Psoas muscle (tissue), 7 donors: ENCODE measurements at regions not wholly inside any gene's neighbourhood (a gene's known extent, or its start where the extent isn't known, plus 50 kb on each side); places are given as distances from the start of the nearest gene placed in this dataset.

Source experiments
- ATAC-seq, 4 donors: fragments of 200-7000 bp; cut with Tn5 transposase; one replicate each; pipeline ENCODE4 v1.9.1; 2020; ENCODE audit warnings: moderate library complexity in 3 of 4, mild to moderate bottlenecking in 2 of 4
- DNase-seq, 2 donors: peaks; one replicate each; pipeline ENCODE4 v3.0.0-alpha.2; 2020
- H3K27ac ChIP-seq: fragments of 200-600 bp; one replicate; pipeline ENCODE4 v1.8.0; 2022
- H3K27me3 ChIP-seq, 3 donors: fragments of 200-600 bp in 1 of 3; one replicate each; pipeline versions ENCODE4 v1.6.1 to v1.8.0; 2013 to 2022; ENCODE audit warnings: low read length in 2 of 3, mild to moderate bottlenecking in 2 of 3, moderate library complexity in 1 of 3; ENCODE audit not compliant: insufficient read depth in 3 of 3
- H3K36me3 ChIP-seq, 2 donors: fragments of 200-600 bp in 1 of 2; one replicate each; pipeline versions ENCODE4 v1.6.1 to v1.8.0; 2013 to 2022; ENCODE audit warnings: low read depth in 1 of 2, mild to moderate bottlenecking in 1 of 2, moderate library complexity in 1 of 2; ENCODE audit not compliant: insufficient read depth in 1 of 2
- H3K4me1 ChIP-seq: fragments of 200-600 bp; one replicate; pipeline ENCODE4 v1.8.0; 2022
- H3K4me3 ChIP-seq: fragments of 200-600 bp; one replicate; pipeline ENCODE4 v1.8.0; 2022; ENCODE audit warnings: mild to moderate bottlenecking
- H3K9me3 ChIP-seq: fragments of 200-600 bp; one replicate; pipeline ENCODE4 v1.8.0; 2022
- WGBS, 3 donors: extraction: QIAGEN DNeasy Blood & Tissue Kit; methylation state at CpG; one replicate each; pipeline versions ENCODE4 v1.1.6 to v1.1.7; 2013; 5-methylcytosine and 5-hydroxymethylcytosine counted together
- intact Hi-C, 2 donors: fragments of 100-400 bp; cut with DNase I; formaldehyde crosslinking; loops; one replicate each; pipeline versions ENCODE4 v1.11.0 to v1.14.2; 2022
- TF ChIP-seq, protein P1 (sequence below): fragments of 200-600 bp; IDR thresholded peaks from one replicate; pipeline ENCODE4 v1.8.0; 2022; ENCODE audit warnings: antibody characterized with exemption
- donor health status: healthy with polysubstance abuse.
- donor health status: DM: no; HTN: no; CAD: no; lungs with moderate emphysema.
- donor health status: Bipolar disorder and iron deficiency.
- donor health status: healthy.
- donor health status: DM: yes; HTN: yes; CAD: no.
- donor health status: DM: no; HTN: no; CAD: no.
- donor health status: DM: yes; HTN: yes; CAD: no.

DNA sequence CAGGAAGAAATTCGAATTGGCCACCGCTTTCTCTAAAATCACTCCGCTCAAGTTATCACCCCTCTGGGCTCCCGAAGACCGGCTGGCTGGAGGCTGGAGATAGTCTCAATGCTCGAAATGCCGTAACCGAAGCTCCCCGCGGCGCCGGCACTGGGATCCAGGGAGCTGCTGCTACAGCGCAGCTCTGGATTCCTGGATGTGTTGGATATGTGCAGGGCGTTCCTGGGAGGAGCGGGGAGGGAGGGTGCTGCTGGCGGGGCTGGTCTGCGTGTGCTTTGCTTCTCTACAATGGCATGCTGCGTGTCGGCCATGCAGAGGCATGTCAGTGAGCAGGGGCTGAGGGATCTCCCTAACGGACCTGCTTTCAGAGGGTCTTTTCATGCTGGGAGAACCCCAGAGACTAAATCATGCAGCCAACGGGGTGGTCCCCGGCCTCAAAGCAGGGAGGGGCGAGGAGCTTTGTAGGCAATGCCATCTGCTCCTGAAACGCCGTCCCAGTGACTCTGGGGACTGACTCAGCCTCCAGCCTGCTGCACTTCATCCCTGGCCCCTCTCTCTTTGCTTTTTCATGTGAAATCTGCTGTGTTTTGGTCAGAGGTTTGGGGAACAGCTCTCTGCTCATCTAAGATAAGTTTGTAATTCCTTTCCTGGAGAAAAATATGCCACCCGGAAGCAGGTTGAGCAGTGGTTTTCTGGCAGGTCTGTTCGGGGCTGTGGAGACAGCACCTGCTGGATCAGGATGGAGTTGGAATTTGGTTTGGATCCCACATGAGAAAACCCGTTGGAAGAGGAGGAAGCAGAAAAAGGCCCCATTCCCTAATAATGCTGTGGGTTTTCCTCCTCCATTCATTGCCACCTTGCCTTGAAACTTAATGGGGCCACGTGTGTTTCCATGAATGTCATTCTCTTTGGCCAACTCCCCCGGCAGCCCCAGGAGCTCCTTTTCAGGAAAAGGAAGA is 311.4 kb downstream of the SEC14L1 start:
- Histone ChIP-seq H3K27ac (peak overlapping the region; percentile 69), H3K27me3 (no peaks in the 10 kb centered on the region), H3K4me3 (peak overlapping the region; percentile 67), H3K36me3 (no peaks in the 10 kb centered on the region), H3K9me3 (no peaks in the 10 kb centered on the region), H3K4me1 (peaks cover 34% of the 10 kb centered on the region)
- DNase-seq = peak; percentile 67 to 77
- ATAC-seq = peak; percentile 28 to 68 (median 61)
- 9 to 11% (median 11%) methylated on average over 30 of the region's 30 CpGs for WGBS, 3 donors
- TF ChIP-seq, protein P1, sequence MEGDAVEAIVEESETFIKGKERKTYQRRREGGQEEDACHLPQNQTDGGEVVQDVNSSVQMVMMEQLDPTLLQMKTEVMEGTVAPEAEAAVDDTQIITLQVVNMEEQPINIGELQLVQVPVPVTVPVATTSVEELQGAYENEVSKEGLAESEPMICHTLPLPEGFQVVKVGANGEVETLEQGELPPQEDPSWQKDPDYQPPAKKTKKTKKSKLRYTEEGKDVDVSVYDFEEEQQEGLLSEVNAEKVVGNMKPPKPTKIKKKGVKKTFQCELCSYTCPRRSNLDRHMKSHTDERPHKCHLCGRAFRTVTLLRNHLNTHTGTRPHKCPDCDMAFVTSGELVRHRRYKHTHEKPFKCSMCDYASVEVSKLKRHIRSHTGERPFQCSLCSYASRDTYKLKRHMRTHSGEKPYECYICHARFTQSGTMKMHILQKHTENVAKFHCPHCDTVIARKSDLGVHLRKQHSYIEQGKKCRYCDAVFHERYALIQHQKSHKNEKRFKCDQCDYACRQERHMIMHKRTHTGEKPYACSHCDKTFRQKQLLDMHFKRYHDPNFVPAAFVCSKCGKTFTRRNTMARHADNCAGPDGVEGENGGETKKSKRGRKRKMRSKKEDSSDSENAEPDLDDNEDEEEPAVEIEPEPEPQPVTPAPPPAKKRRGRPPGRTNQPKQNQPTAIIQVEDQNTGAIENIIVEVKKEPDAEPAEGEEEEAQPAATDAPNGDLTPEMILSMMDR = no peak
- intact Hi-C loops = no loop called here

DNA sequence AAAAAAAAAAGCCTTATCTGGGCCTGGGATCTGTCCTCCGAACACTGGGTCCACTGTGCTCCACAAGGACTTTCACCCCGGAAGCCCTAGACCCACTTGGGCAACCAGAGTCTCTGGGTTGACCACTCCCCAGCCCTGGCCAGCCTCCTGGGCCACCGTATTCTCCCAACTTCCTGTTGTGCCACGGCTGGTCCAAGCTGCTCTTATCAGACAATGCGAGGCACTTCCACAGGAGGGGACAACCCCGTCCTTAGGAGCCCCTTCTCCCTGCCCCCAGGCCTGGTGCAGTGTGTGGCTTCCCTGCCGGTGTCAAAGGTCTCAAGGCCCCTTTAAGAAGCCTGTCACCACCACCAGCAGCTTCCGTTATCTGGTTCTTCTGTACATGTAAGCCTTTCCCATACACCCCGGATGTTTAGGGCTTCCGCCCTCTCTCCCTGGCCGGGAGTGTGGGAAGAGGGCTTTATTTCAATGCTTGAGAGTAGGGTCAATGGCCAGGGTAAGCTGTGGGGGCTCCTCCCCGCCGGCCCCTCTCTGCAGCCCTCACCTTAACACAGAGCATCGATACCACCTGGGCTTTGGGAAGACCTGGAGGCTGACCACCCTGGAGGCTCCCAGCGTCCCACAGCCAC is 313.0 kb downstream of the SEC14L1 start:
- Histone ChIP-seq H3K36me3 (no peaks in the 10 kb centered on the region), H3K27ac (peak overlapping the region; percentile 32), H3K4me1 (peaks cover 34% of the 10 kb centered on the region), H3K27me3 (no peaks in the 10 kb centered on the region), H3K9me3 (no peaks in the 10 kb centered on the region), H3K4me3 (peak overlapping the region; percentile 25)
- intact Hi-C loops = no loop called here
- ATAC-seq = no peak
- DNase-seq = no peak
- WGBS, 3 donors = 69 to 78% (median 75%) methylated on average over 15 of the region's 15 CpGs
- TF ChIP-seq, protein P1 = no peak

DNA sequence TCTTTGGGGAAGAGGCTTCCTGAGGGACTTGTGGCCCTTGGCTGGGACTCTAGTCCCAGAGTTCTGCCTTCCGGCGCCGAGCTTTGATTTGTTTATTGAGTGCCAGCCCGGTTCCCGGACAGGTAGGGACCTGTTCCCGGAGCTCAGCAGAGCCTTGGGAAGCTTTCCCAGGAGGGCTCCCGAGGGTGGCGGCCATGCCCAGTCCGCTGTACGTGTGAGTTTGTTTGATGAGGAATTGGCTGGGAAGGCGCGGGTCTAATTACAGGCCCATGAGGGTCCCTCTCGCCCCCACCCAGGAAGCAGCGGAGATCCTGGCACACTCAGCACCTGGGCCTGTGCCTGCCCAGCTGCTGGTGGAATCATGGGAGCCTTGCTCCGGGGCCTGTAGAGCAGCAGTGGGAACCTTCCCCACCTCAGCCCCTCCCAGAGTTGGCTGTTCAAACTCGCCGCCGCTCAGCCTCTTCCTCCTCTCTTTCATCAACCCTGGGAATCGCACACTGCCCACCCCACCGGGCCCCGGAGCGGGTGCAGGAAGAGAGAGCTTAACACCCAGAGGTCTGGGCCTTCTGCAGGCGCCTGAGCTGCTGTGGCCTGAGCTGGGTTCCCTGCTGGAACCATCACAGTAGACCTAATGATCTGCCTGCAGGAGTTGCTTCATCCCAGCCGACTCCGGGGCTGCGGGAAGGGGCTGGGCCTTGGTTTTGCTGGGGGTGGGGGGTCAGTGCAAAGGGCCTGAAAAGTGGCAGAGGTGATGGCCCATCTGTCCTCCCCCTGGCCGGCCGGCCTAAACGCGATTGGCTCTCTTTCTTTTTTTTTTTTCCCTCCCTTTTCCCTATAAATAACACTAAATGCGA is 313.7 kb downstream of the SEC14L1 start:
- WGBS, 3 donors = 63 to 76% (median 66%) methylated on average over 27 to 31 of the region's 31 CpGs
- Histone ChIP-seq H3K9me3 (no peaks in the 10 kb centered on the region), H3K27me3 (no peaks in the 10 kb centered on the region), H3K36me3 (no peaks in the 10 kb centered on the region), H3K4me1 (peaks cover 34% of the 10 kb centered on the region), H3K27ac (peak overlapping the region; percentile 32), H3K4me3 (peak overlapping the region; percentile 25)
- TF ChIP-seq, protein P1 = no peak
- ATAC-seq = no peak
- intact Hi-C loops = no loop called here
- DNase-seq = no peak

DNA sequence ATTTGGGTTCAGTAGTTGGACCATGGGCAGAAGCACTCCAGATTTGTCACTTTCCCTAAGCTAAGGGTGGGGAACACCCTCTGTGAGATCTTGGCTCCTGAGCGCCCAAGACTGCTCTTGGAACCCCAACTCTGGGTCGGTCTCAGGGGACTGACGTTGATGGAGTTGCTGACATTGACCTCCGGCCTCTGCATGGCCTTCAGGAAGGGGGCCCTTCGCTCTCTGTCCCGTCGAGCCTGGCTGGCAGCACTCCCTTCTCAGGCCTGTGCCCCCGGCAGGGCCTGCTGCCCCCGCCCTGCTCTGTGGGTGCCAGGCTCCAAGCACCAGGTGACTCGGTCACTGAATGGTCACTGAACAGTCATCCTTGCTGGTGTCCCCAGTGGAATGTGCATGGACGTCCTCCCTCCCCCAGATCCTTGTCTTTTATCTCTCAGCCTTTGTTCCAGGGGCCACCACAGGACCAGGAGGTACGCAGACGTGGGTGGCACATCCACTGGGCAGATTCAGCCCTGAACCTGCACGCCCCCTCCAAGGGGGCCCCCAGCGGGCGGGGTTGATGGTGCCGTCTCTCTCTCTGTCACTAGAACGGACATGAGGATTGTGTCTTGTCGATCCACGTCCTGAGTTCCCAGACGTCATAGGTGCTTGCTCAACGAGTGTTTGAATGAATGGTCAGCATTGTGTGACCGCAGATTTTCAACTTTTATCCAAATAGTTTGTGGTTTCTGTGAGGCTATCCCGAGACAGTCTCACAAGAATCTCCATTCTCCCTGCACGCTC is 314.5 kb downstream of the SEC14L1 start:
- peaks cover 28% of the 10 kb centered on the region for H3K4me1 ChIP-seq
- no peak overlapping the region for H3K4me3 ChIP-seq
- no peak for ATAC-seq
- H3K27me3 ChIP-seq = no peaks in the 10 kb centered on the region
- DNase-seq = no peak
- H3K9me3 ChIP-seq = no peaks in the 10 kb centered on the region
- 81 to 85% (median 85%) methylated on average over 25 of the region's 25 CpGs for WGBS, 3 donors
- no peaks in the 10 kb centered on the region for H3K36me3 ChIP-seq
- intact Hi-C loops = no loop called here
- TF ChIP-seq, protein P1 = no peak
- no peak overlapping the region for H3K27ac ChIP-seq
